Testis (tissue), 2 donors: ENCODE measurements at regions not wholly inside any gene's neighbourhood (a gene's known extent, or its start where the extent isn't known, plus 50 kb on each side); places are given as distances from the start of the nearest gene placed in this dataset.

Experiments
- DNase-seq: peaks from one replicate; pipeline ENCODE4 v3.0.0-alpha.2; 2019
- H3K27ac ChIP-seq, 2 donors: fragments of 200-600 bp; sonication (generic); one replicate each; pipeline ENCODE4 v1.5.1; 2019
- H3K27me3 ChIP-seq: fragments of 200-600 bp; sonication (generic); one replicate; pipeline ENCODE4 v1.5.1; 2019
- H3K36me3 ChIP-seq: fragments of 200-600 bp; sonication (generic); one replicate; pipeline ENCODE4 v1.5.1; 2017; ENCODE audit warnings: low read depth; ENCODE audit errors: missing control alignments
- H3K4me1 ChIP-seq: fragments of 200-600 bp; sonication (generic); one replicate; pipeline ENCODE4 v1.5.1; 2019
- H3K4me3 ChIP-seq, 2 donors: fragments of 200-600 bp; sonication (generic); one replicate each; pipeline ENCODE4 v1.5.1; 2017 to 2019
- H3K9me3 ChIP-seq: fragments of 200-600 bp; sonication (generic); one replicate; pipeline ENCODE4 v1.5.1; 2017
- POLR2A ChIP-seq: fragments of 450-650 bp; IDR thresholded peaks from one replicate; pipeline ENCODE4 v1.6.1; 2017; ENCODE audit warnings: antibody characterized with exemption, mild to moderate bottlenecking, moderate library complexity
- WGBS, 2 donors: methylation state at CpG; one replicate each; pipeline ENCODE4 v1.1.5; 2018; 5-methylcytosine and 5-hydroxymethylcytosine counted together
- intact Hi-C: fragments of 100-400 bp; cut with DNase I; formaldehyde crosslinking; loops from one replicate; pipeline ENCODE4 v1.15.1; 2023; ENCODE audit warnings: low total_unique reads
- TF ChIP-seq, protein P1 (sequence below), 3 experiments: fragments of 450-650 bp in 2 of 3; fragments of 200-600 bp in 1 of 3; sonication (generic) in 1 of 3; IDR thresholded peaks; one replicate each; pipeline ENCODE4 v1.5.1; 2016 to 2019; ENCODE audit warnings: antibody characterized with exemption in 3 of 3, mild to moderate bottlenecking in 2 of 3, moderate library complexity in 1 of 3

- no peak overlapping the region for H3K27ac ChIP-seq
- TF ChIP-seq, protein P1, sequence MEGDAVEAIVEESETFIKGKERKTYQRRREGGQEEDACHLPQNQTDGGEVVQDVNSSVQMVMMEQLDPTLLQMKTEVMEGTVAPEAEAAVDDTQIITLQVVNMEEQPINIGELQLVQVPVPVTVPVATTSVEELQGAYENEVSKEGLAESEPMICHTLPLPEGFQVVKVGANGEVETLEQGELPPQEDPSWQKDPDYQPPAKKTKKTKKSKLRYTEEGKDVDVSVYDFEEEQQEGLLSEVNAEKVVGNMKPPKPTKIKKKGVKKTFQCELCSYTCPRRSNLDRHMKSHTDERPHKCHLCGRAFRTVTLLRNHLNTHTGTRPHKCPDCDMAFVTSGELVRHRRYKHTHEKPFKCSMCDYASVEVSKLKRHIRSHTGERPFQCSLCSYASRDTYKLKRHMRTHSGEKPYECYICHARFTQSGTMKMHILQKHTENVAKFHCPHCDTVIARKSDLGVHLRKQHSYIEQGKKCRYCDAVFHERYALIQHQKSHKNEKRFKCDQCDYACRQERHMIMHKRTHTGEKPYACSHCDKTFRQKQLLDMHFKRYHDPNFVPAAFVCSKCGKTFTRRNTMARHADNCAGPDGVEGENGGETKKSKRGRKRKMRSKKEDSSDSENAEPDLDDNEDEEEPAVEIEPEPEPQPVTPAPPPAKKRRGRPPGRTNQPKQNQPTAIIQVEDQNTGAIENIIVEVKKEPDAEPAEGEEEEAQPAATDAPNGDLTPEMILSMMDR (IDR thresholded peaks at IDR 0.05) = no peak
- no peak for TF ChIP-seq POLR2A
- intact Hi-C loops = no loop called here
- H3K4me1 ChIP-seq = no peaks in the 10 kb centered on the region
- DNase-seq = peak; percentile 23
- no peaks in the 10 kb centered on the region for H3K36me3 ChIP-seq
- no peaks in the 10 kb centered on the region for H3K27me3 ChIP-seq
- H3K9me3 ChIP-seq = no peaks in the 10 kb centered on the region
- WGBS, 2 donors = 18 to 19% methylated on average over 5 of the region's 5 CpGs
- H3K4me3 ChIP-seq = no peak overlapping the region
Measured at GRCh38 chr11:131033151-131033651, 116.9 kb upstream of the SNX19 start.

- intact Hi-C loops = no loop called here
- no peaks in the 10 kb centered on the region for H3K4me1 ChIP-seq
- no peaks in the 10 kb centered on the region for H3K9me3 ChIP-seq
- 90 to 92% methylated on average over 5 of the region's 5 CpGs for WGBS, 2 donors
- TF ChIP-seq, protein P1 (IDR thresholded peaks at IDR 0.05) = no peak
- no peak for TF ChIP-seq POLR2A
- H3K27ac ChIP-seq = no peak overlapping the region
- H3K36me3 ChIP-seq = no peaks in the 10 kb centered on the region
- H3K4me3 ChIP-seq = no peak overlapping the region
- no peaks in the 10 kb centered on the region for H3K27me3 ChIP-seq
- DNase-seq = no peak
Measured at GRCh38 chr11:131036514-131036913, 120.2 kb upstream of the SNX19 start.

- intact Hi-C loops = no loop called here
- TF ChIP-seq, protein P1 (IDR thresholded peaks at IDR 0.05) = no peak
- TF ChIP-seq POLR2A = no peak
- H3K27me3 ChIP-seq = no peaks in the 10 kb centered on the region
- H3K36me3 ChIP-seq = no peaks in the 10 kb centered on the region
- no peak overlapping the region for H3K27ac ChIP-seq
- H3K4me1 ChIP-seq = no peaks in the 10 kb centered on the region
- H3K4me3 ChIP-seq = no peak overlapping the region
- WGBS, 2 donors = 56 to 58% methylated on average over 7 of the region's 7 CpGs
- no peak for DNase-seq
- no peaks in the 10 kb centered on the region for H3K9me3 ChIP-seq
Measured at GRCh38 chr11:131037873-131038272, 121.6 kb upstream of the SNX19 start.

DNA sequence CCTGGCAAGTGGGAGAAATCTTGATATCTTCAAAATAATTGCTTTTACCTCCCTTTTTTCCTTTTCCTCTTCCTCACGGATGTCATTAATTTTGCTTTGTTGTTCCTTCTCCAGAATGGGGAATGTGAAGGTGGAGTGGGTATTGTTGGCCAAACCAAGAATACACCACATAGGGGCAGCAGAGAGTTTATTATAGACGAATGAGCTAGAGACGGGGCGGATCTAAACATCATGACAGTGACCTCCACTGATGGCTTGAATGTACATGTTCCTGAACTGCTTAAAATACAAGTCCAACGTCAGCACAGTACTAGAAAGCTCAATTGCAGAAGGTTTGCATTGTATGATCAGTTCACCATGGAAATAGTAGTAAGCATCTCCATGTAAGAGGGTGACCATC, 122.3 kb upstream of the SNX19 start:
- no peak overlapping the region for H3K27ac ChIP-seq
- H3K27me3 ChIP-seq = no peaks in the 10 kb centered on the region
- H3K4me3 ChIP-seq = no peak overlapping the region
- TF ChIP-seq, protein P1 (IDR thresholded peaks at IDR 0.05) = peak in 2 of 3 experiments; percentile 6 to 17
- TF ChIP-seq POLR2A = no peak
- no peak for DNase-seq
- no peaks in the 10 kb centered on the region for H3K4me1 ChIP-seq
- H3K36me3 ChIP-seq = no peaks in the 10 kb centered on the region
- intact Hi-C loops = no loop called here
- H3K9me3 ChIP-seq = no peaks in the 10 kb centered on the region
- 36 to 39% methylated on average over 5 of the region's 5 CpGs for WGBS, 2 donors

DNA sequence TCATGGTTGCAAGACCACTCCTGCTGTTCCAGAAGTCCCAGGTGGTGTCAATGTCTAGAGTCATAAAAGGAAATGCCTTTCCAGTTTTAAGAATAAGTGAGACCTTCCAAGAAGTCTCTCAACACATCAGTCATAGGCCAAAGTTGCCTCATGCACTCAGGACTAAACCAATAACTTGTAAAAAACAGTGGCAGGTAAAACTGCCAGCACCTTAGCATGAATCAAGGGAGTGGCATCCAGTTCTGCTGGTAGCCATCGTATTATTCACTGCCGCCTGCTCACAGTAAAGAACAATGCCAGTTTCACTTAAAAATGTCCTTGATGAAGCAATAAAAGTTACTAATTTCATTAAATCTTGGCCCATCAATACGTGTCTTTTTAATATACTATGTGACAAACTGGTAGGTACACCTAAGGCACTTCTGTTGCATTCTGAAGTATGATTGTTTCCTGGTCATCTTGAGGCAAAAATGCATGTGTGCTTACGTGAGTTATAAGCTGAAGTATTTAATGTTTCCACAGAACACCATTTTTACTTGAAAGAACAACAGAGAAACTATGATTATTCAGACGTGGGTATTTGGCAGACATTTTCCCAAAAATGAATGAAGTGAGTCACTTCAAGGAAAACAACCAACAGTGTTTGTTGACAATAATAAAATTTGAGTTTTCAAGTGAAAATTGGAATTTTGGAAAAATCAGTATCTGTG, 125.2 kb upstream of the SNX19 start:
- 82% methylated on average over 5 of the region's 5 CpGs for WGBS, 2 donors
- intact Hi-C loops = no loop called here
- no peaks in the 10 kb centered on the region for H3K36me3 ChIP-seq
- H3K9me3 ChIP-seq = no peaks in the 10 kb centered on the region
- no peak overlapping the region for H3K27ac ChIP-seq
- no peak for TF ChIP-seq POLR2A
- TF ChIP-seq, protein P1 (IDR thresholded peaks at IDR 0.05) = no peak
- H3K4me1 ChIP-seq = no peaks in the 10 kb centered on the region
- DNase-seq = no peak
- no peak overlapping the region for H3K4me3 ChIP-seq
- no peaks in the 10 kb centered on the region for H3K27me3 ChIP-seq
